ENCODE measurements at regions not wholly inside any gene's neighbourhood (a gene's known extent, or its start where the extent isn't known, plus 50 kb on each side); places are given as distances from the start of the nearest gene placed in this dataset.

GRCh38 chr2:41375901-41376300, 671.9 kb upstream of the PKDCC start:
- in situ Hi-C loops (cut with MboI; ENCODE audit: low sequenced_read_pairs) = no loop called here

DNA sequence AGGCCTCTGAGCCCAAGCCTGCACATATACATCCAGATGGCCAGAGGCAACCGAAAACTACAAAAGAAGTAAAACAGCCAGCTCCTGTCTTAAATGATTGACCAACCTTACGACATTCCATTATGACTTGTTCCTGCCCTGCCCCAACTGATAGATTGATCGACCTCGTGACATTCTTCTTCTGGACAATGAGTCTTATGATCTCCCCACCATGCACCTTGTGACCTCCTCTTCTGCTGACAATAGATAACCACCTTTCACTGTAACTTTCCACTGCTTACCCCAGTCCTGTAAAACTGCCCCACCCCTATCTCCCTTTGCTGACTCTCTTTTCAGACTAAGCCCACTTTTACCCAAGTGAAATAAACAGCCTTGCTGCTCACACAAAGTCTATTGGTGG, 670.0 kb upstream of the PKDCC start:
- in situ Hi-C loops (cut with MboI; ENCODE audit: low sequenced_read_pairs) = no loop called here

- in situ Hi-C loops (cut with MboI; ENCODE audit: low sequenced_read_pairs) = no loop called here
These were observed 669.4 kb upstream of the PKDCC start for GRCh38 chr2:41378420-41378819.

DNA sequence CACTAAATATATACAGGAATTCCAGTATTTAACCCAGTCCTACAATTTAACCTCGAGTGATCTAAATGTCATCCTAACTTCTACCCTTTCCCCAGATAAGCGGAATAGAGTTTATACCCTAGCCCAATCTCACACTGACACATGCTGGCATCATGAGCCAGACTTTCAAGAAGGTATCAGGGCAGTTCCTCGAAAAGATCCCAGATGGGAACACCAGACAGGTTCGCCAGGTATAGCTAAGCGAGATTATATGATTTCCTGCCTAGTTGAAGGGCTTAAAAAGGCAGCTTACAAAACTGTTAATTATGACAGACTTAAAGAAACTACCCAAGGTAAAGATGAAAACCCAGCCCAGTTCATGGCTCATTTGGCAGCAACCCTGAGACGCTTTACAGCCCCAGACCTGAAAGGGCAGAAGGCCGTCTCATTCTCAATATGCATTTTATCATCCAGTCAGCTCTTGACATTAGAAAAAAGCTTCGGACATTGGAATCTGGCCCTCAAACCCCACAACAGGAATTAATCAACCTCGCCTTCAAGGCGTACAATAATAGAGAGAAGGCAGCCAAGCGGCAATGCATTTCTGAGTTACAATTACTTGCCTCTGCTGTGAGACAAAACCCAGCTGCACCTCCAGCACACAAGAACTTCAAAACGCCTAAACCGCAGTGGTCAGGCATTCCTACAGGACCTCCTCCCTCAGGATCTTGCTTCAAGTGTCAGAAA, 668.2 kb upstream of the PKDCC start:
- in situ Hi-C loops (cut with MboI; ENCODE audit: low sequenced_read_pairs) = no loop called here

- in situ Hi-C loops (cut with MboI; ENCODE audit: low sequenced_read_pairs) = no loop called here
These were observed 666.1 kb upstream of the PKDCC start for GRCh38 chr2:41381701-41382100.

DNA sequence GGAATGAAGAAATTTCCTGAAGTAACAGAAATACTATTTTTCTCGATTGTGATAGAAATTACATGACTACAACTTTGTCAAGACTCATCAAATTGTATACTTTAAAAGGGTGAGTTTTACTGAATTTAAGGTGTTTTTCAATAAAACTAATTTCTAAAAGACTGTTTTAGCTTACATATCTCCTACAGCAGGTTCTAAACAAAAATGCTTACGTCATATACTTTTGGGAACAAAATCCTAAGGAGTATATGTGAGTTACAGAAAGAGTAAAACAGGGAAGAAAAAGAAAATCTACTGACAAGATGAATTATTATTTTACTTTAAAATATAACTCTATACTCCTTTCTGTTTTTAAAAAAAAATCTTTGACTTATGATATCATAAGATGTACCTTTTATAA, 660.3 kb upstream of the PKDCC start:
- in situ Hi-C loops (cut with MboI; ENCODE audit: low sequenced_read_pairs) = no loop called here

GRCh38 chr2:41393621-41394020, 654.2 kb upstream of the PKDCC start:
- in situ Hi-C loops (cut with MboI; ENCODE audit: low sequenced_read_pairs) = no loop called here

- in situ Hi-C loops (cut with MboI; ENCODE audit: low sequenced_read_pairs) = no loop called here
These were observed 653.3 kb upstream of the PKDCC start for GRCh38 chr2:41394541-41394940.

DNA sequence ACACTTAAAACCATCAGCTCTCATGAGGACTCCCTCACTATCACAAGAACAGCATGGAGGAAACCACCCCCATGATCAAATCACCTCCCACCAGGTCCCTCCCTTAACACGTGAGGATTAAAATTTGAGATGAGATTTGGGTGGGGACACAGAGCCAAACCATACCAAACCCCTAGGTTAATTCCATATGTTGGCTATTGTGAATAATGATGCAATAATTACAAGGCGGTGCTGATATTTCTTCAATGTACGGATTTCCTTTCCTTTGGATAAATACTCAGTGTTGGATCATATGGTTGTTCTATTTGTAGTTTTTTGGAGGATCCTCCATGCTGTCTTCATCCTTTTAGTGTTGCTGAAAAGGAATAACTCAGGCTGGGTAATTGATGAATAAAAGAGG, 652.1 kb upstream of the PKDCC start:
- in situ Hi-C loops (cut with MboI; ENCODE audit: low sequenced_read_pairs) = no loop called here

- in situ Hi-C loops (cut with MboI; ENCODE audit: low sequenced_read_pairs) = no loop called here
These were observed 648.3 kb upstream of the PKDCC start for GRCh38 chr2:41399437-41400087.

DNA sequence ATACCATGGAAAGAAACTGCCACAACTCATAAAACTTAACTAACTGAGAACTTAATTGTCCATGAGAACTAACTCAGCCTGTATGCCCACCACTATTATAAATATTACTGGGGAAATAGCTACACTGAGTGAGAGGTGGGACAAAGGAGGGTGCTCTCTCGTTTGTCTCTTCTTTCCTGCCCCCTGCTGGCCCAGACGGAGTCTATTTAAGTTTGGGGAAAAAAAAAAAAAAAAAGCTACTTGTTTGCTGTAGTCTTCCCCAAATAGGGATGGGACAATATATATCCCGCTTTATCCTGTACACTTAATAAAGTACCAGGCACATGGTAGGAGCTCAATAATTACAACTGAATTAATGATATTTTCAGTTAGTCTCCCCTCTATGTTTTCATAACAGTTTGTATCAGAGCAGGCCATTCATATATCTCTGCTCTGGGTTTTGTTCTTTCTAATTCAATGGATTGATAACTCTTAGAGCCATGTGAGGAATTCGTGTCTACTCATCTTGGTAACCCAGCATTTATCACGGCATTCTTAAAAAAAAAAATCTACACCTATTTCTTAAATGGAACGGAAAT, 647.6 kb upstream of the PKDCC start:
- in situ Hi-C loops (cut with MboI; ENCODE audit: low sequenced_read_pairs) = no loop called here

DNA sequence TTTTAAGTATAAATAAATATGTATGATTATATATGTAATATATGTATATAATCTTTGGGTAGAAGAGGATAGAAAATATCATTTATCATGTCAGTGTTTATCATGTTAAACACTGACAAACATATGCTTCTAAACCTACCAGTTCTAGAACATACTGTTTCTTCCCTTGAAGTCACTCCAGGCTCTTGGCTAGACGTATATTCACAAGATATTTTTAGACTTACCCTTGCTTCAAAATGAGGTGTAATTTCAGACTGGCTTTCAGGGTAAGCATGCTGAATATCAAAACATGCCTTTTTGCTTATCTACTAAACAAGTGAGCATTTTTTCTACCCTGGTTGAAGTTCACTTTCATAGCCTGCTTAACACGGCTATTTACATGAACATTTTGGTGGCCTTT, 642.4 kb upstream of the PKDCC start:
- in situ Hi-C loops (cut with MboI; ENCODE audit: low sequenced_read_pairs) = no loop called here

- in situ Hi-C loops (cut with MboI; ENCODE audit: low sequenced_read_pairs) = no loop called here
These were observed 638.5 kb upstream of the PKDCC start for GRCh38 chr2:41409328-41409727.

DNA sequence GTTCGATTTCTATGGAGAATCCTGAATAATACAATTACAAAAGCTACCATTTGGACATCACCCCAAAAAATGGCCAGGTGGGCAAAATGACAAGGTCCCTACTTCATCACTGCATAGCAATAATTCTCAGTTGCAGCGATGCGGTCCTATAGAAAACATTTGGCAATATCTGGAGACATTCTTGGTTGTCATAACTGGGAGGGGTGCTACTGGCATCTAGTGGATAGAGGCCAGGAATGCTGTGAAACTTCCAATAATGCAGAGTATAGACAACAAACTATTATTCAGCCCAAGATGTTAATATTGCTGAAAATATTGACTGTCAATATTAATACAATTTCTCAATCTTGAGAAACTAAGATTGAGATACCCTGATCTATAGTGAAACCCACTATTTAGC, 637.8 kb upstream of the PKDCC start:
- in situ Hi-C loops (cut with MboI; ENCODE audit: low sequenced_read_pairs) = no loop called here

DNA sequence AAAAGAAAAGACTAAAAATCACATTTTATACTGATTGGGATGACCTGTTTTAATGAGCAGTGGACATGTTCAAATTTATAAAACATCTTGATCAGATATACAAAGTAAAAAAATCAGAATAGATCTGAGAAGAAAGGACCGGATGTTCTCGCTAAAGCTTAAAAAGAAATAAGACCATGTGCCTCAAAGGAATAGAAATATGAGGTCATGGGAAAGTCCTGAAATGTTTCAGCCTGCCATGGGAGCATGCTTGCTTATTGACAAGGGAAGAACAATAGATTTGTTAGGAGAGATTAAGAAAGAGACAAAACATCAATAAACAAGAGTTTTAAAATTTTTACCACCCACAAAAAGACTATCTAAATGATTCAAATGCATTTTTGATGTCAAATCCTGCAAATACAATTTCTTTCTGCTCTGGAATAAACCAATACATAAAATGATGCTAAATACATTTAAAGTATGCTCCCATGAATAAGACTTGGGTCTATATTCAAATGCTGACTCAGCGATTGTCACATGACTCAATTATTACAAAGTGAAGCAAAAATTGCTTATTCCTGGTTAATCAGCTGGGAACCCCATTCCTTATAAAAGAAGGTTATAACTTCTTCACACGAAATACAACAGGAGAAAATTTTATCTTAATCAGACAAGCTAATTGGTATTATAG, 633.9 kb upstream of the PKDCC start:
- in situ Hi-C loops (cut with MboI; ENCODE audit: low sequenced_read_pairs) = no loop called here

DNA sequence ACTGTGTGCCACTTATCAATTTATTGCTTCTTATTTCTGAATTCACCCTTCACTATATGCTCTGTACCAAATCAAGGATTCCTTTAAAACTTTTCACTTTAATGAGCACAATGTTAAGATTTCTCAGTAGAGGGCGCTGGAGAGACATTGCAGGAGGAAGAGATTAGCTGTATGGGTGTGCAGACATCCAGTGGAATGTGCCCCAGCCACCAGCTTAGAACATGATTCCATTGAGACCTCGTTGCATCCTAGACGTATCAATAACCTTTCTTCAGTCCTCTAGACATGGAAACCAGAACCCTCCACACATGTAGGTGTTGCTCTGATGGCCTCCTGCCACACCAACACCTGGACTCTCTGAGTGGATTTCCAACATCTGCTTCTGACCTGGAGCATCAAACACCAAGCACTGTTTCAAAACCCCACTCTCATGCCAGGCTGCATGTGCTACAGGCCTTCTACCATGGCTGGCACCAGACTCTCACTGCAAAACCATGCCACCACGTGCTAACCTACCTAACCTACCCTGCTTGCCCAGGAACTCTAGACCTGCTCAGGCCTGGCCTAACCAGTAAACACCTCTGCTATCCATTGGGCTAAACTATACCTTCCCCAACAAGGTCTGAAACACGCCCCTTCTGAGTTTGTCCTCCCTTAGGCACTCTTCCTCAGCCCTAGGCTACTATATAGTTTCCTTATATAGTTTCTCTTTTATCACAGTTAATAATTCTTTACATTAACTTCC, 633.2 kb upstream of the PKDCC start:
- in situ Hi-C loops (cut with MboI; ENCODE audit: low sequenced_read_pairs) = no loop called here

DNA sequence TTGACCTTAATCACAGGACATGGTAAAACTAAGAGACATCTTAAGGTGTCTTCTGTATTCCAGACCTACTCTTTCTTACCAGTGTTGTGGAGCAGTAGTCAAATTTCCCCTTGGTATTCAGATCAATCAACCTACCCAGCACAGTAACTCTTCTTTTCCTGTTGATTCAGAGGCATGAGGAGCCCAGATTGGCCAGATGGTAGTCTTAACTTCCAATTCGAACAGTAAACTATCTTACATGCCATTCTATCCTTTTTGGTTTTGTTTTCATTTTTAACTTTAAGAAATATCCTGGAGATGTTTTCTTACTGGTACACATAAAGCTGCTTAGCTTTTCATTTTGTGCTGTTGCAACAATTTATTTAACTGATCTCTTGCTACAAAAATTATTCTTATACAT, 630.3 kb upstream of the PKDCC start:
- in situ Hi-C loops (cut with MboI; ENCODE audit: low sequenced_read_pairs) = no loop called here

GRCh38 chr2:41420219-41420618, 627.6 kb upstream of the PKDCC start:
- in situ Hi-C loops (cut with MboI; ENCODE audit: low sequenced_read_pairs) = no loop called here

DNA sequence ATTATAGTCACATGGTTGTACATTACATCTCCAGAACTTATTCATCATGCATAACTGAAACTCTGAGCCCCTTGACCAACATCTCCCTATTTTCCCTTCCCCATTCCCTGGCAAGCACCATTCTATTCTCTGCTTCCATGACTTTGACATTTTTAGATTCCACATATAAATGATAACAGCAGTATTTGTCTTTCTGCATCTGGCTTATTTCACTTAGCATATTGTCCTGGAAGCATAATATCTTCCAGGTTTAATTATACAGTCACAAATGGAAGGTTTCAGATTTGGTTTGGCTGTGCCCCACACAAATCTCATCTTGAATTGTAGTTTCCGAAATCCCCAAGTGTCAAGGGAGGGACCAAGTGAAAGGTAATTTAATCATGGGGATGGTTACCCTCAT, 626.9 kb upstream of the PKDCC start:
- in situ Hi-C loops (cut with MboI; ENCODE audit: low sequenced_read_pairs) = no loop called here

DNA sequence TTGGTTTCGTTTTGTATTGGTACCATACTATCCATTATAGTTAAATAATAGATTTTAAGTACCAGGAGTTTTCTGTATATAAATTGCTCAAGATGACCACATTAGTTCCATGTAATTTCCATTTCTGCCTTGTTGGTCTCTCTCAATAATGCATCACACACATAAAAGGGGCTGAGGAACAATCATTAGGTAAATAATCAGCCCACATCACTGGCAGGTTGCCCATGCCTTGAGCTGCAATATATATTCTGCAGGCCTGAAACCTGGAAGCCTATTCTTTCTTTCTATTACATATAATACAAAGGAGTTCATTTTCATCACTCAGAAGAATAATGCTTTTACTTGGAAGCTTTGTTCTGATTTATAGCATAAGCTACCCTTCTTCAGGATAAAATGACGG, 616.1 kb upstream of the PKDCC start:
- in situ Hi-C loops (cut with MboI; ENCODE audit: low sequenced_read_pairs) = no loop called here

GRCh38 chr2:41432459-41432858, 615.4 kb upstream of the PKDCC start:
- in situ Hi-C loops (cut with MboI; ENCODE audit: low sequenced_read_pairs) = no loop called here
